ENCODE measurements at regions not wholly inside any gene's neighbourhood (a gene's known extent, or its start where the extent isn't known, plus 50 kb on each side); places are given as distances from the start of the nearest gene placed in this dataset.

DNA sequence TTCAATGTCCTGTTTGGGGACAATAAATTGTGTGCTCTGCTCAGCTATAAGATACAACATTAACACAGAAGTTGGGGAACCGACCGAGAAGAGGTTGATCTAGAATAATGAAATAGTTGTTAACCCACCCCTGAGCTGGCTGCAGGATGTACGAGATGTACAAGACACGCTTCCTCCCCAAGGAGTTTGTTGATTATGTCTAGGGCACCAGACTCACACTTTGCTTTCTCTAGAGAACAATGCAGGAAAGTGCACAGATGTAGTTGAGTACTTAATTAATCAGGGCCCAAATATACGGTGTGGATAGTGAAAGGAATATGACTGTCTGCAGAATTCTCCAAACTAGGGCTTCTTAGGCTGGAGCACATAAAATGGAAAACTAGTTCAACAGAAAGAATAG, 415.2 kb upstream of the TNP1 start:
- TF ChIP-seq CTCF (IDR thresholded peaks at IDR 0.05) = no peak
- TF ChIP-seq POLR2AphosphoS5 (IDR thresholded peaks at IDR 0.05) = no peak
